ENCODE measurements at regions not wholly inside any gene's neighbourhood (a gene's known extent, or its start where the extent isn't known, plus 50 kb on each side); places are given as distances from the start of the nearest gene placed in this dataset.
"Not testable (repeated sequence)": the region's sequence is repeated elsewhere in the genome, so short reads cannot be mapped to it uniquely, and the experiment has no call there.

DNA sequence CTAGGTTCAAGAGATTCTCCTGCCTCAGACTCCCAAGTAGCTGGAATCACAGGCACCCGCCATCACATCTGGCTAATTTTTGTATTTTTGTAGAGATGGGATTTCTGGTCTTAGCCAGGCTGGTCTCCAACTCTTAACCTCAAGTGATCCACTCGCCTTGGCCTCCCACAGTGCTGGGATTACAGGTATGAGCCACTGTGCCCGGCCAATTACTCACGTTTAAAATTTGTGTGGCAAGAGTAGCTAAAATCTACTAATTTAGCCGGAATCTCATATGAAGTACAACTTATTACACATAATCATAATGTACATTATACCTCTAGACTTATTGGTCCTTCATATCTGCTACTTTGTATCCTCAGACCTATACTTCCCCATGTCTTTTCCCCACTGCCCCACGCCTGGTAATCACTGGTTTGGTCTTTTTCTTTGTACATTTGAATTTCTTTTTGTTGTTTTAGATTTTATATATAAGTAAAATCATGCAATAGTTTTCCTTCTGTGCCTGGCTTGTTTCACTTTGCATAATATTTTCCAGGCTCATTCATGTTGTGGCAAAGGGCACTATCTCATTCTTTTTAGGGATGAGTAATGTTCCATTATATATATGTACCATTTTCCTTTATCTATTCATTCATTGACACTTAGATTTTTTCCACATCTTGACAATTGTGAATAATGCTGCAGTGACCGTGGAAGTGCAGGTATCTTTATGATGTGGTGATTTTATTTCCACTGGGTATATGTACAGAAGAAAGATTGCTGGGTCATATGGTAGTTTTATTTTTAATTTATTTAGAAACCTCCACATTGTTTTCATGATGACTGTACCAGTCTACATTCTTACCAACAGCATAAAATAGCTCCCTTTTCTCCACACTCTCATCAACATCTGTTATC, 605.0 kb upstream of the CBLB start:
- ChIA-PET POLR2A (no interaction called here), CTCF (no interaction called here)
- TF ChIP-seq, protein P1, sequence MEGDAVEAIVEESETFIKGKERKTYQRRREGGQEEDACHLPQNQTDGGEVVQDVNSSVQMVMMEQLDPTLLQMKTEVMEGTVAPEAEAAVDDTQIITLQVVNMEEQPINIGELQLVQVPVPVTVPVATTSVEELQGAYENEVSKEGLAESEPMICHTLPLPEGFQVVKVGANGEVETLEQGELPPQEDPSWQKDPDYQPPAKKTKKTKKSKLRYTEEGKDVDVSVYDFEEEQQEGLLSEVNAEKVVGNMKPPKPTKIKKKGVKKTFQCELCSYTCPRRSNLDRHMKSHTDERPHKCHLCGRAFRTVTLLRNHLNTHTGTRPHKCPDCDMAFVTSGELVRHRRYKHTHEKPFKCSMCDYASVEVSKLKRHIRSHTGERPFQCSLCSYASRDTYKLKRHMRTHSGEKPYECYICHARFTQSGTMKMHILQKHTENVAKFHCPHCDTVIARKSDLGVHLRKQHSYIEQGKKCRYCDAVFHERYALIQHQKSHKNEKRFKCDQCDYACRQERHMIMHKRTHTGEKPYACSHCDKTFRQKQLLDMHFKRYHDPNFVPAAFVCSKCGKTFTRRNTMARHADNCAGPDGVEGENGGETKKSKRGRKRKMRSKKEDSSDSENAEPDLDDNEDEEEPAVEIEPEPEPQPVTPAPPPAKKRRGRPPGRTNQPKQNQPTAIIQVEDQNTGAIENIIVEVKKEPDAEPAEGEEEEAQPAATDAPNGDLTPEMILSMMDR (IDR thresholded peaks at IDR 0.05; ENCODE audit: insufficient read depth, low read depth, low read length), result no peak
- Histone ChIP-seq H3K4me3 (ENCODE audit: low read depth, low read length) (no peak overlapping the region), H3K27me3 (ENCODE audit: control insufficient read depth, insufficient read depth, low read length) (no peaks in the 10 kb centered on the region), H3K36me3 (ENCODE audit: control insufficient read depth, insufficient read depth, low read length) (no peaks in the 10 kb centered on the region)
- no peak for DNase-seq (ENCODE audit: low read depth)

DNA sequence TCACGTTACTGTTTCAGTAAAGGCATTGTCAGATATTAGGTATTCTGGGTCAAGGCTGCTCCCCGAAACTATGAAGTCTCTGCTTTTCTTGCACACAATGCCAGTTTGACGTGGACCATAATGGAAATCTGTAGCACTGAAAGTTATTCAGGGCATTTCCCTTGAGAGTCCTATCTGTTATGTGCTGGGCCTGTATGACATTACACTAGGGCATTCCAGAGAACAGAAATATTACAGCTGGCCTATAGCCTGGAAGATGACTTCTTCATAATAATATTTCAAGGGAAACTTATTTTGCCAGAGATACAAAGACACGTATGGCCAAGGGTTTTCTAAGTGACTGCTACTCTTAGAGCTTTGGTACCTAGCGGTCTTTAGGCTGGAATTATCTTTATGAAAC, 613.6 kb upstream of the CBLB start:
- no peaks in the 10 kb centered on the region for H3K36me3 ChIP-seq (ENCODE audit: control insufficient read depth, insufficient read depth, low read length)
- H3K27me3 ChIP-seq (ENCODE audit: control insufficient read depth, insufficient read depth, low read length), result no peaks in the 10 kb centered on the region
- ChIA-PET CTCF (no interaction called here), POLR2A (no interaction called here)
- TF ChIP-seq, protein P1 (IDR thresholded peaks at IDR 0.05; ENCODE audit: insufficient read depth, low read depth, low read length), result no peak
- DNase-seq (ENCODE audit: low read depth), result no peak
- H3K4me3 ChIP-seq (ENCODE audit: low read depth, low read length), result no peak overlapping the region

DNA sequence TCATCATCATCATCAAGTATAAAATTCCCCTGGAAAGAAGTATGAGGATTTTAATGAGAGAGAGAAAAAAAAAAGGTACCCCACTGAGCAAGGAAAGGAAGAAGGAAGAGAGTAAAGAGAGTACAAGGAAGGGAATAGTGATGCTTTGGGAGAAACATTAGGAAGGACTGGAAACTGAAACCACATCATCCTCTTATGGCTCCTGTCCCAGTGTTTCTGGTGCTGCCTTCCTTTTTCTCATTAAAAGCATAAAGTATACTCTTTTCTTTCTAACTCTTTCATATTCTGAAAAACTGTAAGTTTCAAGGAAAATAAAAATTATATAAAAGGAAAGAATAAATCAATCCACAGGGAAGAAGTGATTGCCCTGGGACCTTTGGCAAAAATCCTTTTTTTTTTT, 616.4 kb upstream of the CBLB start:
- DNase-seq (ENCODE audit: low read depth), result no peak
- CTCF ChIA-PET, result no interaction called here
- POLR2A ChIA-PET, result no interaction called here
- no peaks in the 10 kb centered on the region for H3K27me3 ChIP-seq (ENCODE audit: control insufficient read depth, insufficient read depth, low read length)
- H3K36me3 ChIP-seq (ENCODE audit: control insufficient read depth, insufficient read depth, low read length), result no peaks in the 10 kb centered on the region
- TF ChIP-seq, protein P1 (IDR thresholded peaks at IDR 0.05; ENCODE audit: insufficient read depth, low read depth, low read length), result no peak
- H3K4me3 ChIP-seq (ENCODE audit: low read depth, low read length), result no peak overlapping the region

DNA sequence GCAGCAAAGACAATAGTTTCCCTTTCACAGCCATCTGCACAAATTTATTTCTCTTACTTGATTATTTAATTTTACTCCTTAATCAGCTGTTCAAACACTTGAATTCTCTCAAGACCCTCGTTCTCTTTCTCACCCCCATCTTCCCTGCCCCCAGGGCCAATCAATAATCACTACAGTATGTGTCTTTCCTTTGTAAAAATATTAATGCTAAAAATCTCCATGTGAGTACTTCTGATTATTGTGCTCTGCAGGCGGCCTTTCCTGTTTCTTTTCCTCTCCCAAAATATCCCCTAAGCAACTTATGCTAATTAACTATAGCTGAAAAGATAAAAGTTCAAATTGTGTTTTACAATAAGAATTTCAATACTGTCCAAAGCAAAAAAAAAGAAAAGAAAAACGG, 617.0 kb upstream of the CBLB start:
- H3K27me3 ChIP-seq (ENCODE audit: control insufficient read depth, insufficient read depth, low read length), result no peaks in the 10 kb centered on the region
- H3K4me3 ChIP-seq (ENCODE audit: low read depth, low read length), result no peak overlapping the region
- H3K36me3 ChIP-seq (ENCODE audit: control insufficient read depth, insufficient read depth, low read length), result no peaks in the 10 kb centered on the region
- no peak for DNase-seq (ENCODE audit: low read depth)
- ChIA-PET POLR2A (no interaction called here), CTCF (no interaction called here)
- TF ChIP-seq, protein P1 (IDR thresholded peaks at IDR 0.05; ENCODE audit: insufficient read depth, low read depth, low read length), result no peak

DNA sequence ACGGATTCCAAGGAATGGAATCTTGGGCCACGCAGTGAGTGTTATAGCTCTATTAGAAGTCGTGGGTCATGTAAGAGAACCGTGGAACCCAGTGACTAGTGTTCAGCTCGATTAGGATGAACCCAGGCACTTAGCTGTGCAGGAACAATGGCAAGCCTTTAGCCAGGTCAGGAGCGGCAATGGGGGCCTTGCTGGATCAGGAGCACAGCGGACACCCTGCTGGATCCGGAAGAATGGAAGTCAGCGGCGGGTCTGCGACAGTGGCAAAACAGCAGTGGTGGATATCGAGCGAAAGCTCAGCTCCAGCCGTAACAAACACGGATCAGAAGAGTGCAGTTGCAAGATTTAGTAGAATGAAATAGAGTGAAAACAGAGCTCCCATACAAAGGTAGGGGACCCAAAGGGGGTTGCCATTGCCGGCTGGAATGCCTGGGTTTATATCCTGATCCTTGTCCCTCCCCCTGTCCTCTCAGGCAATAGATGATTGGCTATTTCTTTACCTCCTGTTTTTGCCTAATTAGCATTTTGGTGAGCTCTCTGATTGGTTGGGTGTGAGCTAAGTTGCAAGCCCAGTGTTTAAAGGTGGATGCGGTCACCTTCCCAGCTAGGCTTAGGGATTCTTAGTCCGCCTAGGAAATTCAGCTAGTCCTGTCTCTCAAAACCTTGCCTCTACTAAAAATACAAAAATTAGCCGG, 618.3 kb upstream of the CBLB start:
- POLR2A ChIA-PET; H3K27me3 ChIP-seq (ENCODE audit: control insufficient read depth, insufficient read depth, low read length); DNase-seq (ENCODE audit: low read depth); H3K4me3 ChIP-seq (ENCODE audit: low read depth, low read length); CTCF ChIA-PET; H3K36me3 ChIP-seq (ENCODE audit: control insufficient read depth, insufficient read depth, low read length): not testable (repeated sequence)
